GM19324 (cell line): ENCODE measurements at regions not wholly inside any gene's neighbourhood (a gene's known extent, or its start where the extent isn't known, plus 50 kb on each side); places are given as distances from the start of the nearest gene placed in this dataset.
"Not testable (repeated sequence)": the region's sequence is repeated elsewhere in the genome, so short reads cannot be mapped to it uniquely, and the experiment has no call there.

ENCODE experiments used
- ATAC-seq: cut with Tn5 transposase; IDR thresholded peaks from one replicate; pipeline ENCODE4 v1.9.1; 2021; ENCODE audit warnings: mild to moderate bottlenecking, moderate library complexity; ENCODE audit not compliant: unreplicated experiment, low FRiP score

GRCh38 chr1:185480545-185480944 is 163.5 kb upstream of the IVNS1ABP start:
- no peak for ATAC-seq

- no peak for ATAC-seq
Measured at GRCh38 chr1:185479796-185480195, 162.8 kb upstream of the IVNS1ABP start.

GRCh38 chr1:185478877-185479276 is 161.8 kb upstream of the IVNS1ABP start:
- no peak for ATAC-seq

- ATAC-seq, result no peak
Measured at GRCh38 chr1:185477638-185478580, 160.9 kb upstream of the IVNS1ABP start.

GRCh38 chr1:185474440-185475149 is 157.6 kb upstream of the IVNS1ABP start:
- no peak for ATAC-seq

GRCh38 chr1:185473186-185473585 is 156.1 kb upstream of the IVNS1ABP start:
- no peak for ATAC-seq

GRCh38 chr1:185468626-185469025 is 151.6 kb upstream of the IVNS1ABP start:
- ATAC-seq, result no peak

GRCh38 chr1:185467122-185467521 is 150.1 kb upstream of the IVNS1ABP start:
- ATAC-seq, result no peak

- no peak for ATAC-seq
Measured at GRCh38 chr1:185464777-185465176, 147.7 kb upstream of the IVNS1ABP start.

- no peak for ATAC-seq
Measured at GRCh38 chr1:185463433-185463832, 146.4 kb upstream of the IVNS1ABP start.

GRCh38 chr1:185463011-185463410 is 146.0 kb upstream of the IVNS1ABP start:
- no peak for ATAC-seq

GRCh38 chr1:185460723-185461122 is 143.7 kb upstream of the IVNS1ABP start:
- not testable (repeated sequence) for ATAC-seq

GRCh38 chr1:185459141-185459540 is 142.1 kb upstream of the IVNS1ABP start:
- no peak for ATAC-seq

GRCh38 chr1:185458670-185459069 is 141.6 kb upstream of the IVNS1ABP start:
- ATAC-seq, result no peak

GRCh38 chr1:185453496-185454192 is 136.6 kb upstream of the IVNS1ABP start:
- ATAC-seq, result no peak

GRCh38 chr1:185450917-185451316 is 133.9 kb upstream of the IVNS1ABP start:
- no peak for ATAC-seq

GRCh38 chr1:185450060-185450788 is 133.2 kb upstream of the IVNS1ABP start:
- no peak for ATAC-seq

GRCh38 chr1:185449378-185450059 is 132.5 kb upstream of the IVNS1ABP start:
- ATAC-seq, result no peak

GRCh38 chr1:185448591-185449186 is 131.6 kb upstream of the IVNS1ABP start:
- ATAC-seq, result no peak
